ENCODE measurements at regions not wholly inside any gene's neighbourhood (a gene's known extent, or its start where the extent isn't known, plus 50 kb on each side); places are given as distances from the start of the nearest gene placed in this dataset.
"Not testable (repeated sequence)": the region's sequence is repeated elsewhere in the genome, so short reads cannot be mapped to it uniquely, and the experiment has no call there.

GRCh38 chr5:112534067-112534583, 115.0 kb upstream of the EPB41L4A start:
- DNase-seq (ENCODE audit: low read depth in 3 of 3) = no peak

GRCh38 chr5:112534611-112535255, 115.7 kb upstream of the EPB41L4A start:
- no peak for DNase-seq (ENCODE audit: low read depth in 3 of 3)

GRCh38 chr5:112535356-112535755, 116.3 kb upstream of the EPB41L4A start:
- DNase-seq (ENCODE audit: low read depth in 3 of 3) = no peak

GRCh38 chr5:112544558-112544957, 125.5 kb upstream of the EPB41L4A start:
- DNase-seq (ENCODE audit: low read depth in 3 of 3) = not testable (repeated sequence)

GRCh38 chr5:112546946-112547592, 128.0 kb upstream of the EPB41L4A start:
- DNase-seq (ENCODE audit: low read depth in 3 of 3) = no peak

- DNase-seq (ENCODE audit: low read depth in 3 of 3) = no peak
These were observed 129.3 kb upstream of the EPB41L4A start for GRCh38 chr5:112548246-112548881.

- DNase-seq (ENCODE audit: low read depth in 3 of 3) = no peak
These were observed 130.1 kb upstream of the EPB41L4A start for GRCh38 chr5:112549127-112549526.

- DNase-seq (ENCODE audit: low read depth in 3 of 3) = no peak
These were observed 130.6 kb upstream of the EPB41L4A start for GRCh38 chr5:112549605-112550166.

- peak in 1 of 3 experiments; percentile 2 for DNase-seq (ENCODE audit: low read depth in 3 of 3)
These were observed 132.4 kb upstream of the EPB41L4A start for GRCh38 chr5:112551419-112552032.

- DNase-seq (ENCODE audit: low read depth in 3 of 3) = no peak
These were observed 133.1 kb upstream of the EPB41L4A start for GRCh38 chr5:112552216-112552615.

GRCh38 chr5:112552791-112553190, 133.7 kb upstream of the EPB41L4A start:
- no peak for DNase-seq (ENCODE audit: low read depth in 3 of 3)

GRCh38 chr5:112554101-112554977, 135.3 kb upstream of the EPB41L4A start:
- DNase-seq (ENCODE audit: low read depth in 3 of 3) = no peak

GRCh38 chr5:112555197-112555596, 136.1 kb upstream of the EPB41L4A start:
- no peak for DNase-seq (ENCODE audit: low read depth in 3 of 3)

- DNase-seq (ENCODE audit: low read depth in 3 of 3) = no peak
These were observed 136.6 kb upstream of the EPB41L4A start for GRCh38 chr5:112555691-112556090.

- DNase-seq (ENCODE audit: low read depth in 3 of 3) = not testable (repeated sequence)
These were observed 140.4 kb upstream of the EPB41L4A start for GRCh38 chr5:112559501-112559900.

GRCh38 chr5:112560371-112560770, 141.3 kb upstream of the EPB41L4A start:
- no peak for DNase-seq (ENCODE audit: low read depth in 3 of 3)

GRCh38 chr5:112563169-112563826, 144.2 kb upstream of the EPB41L4A start:
- no peak for DNase-seq (ENCODE audit: low read depth in 3 of 3)

- no peak for DNase-seq (ENCODE audit: low read depth in 3 of 3)
These were observed 147.2 kb upstream of the EPB41L4A start for GRCh38 chr5:112566251-112566650.

- DNase-seq (ENCODE audit: low read depth in 3 of 3) = no peak
These were observed 150.5 kb upstream of the EPB41L4A start for GRCh38 chr5:112569596-112569995.

GRCh38 chr5:112570708-112571444, 151.8 kb upstream of the EPB41L4A start:
- no peak for DNase-seq (ENCODE audit: low read depth in 3 of 3)

All from stimulated activated CD4-positive, alpha-beta T cell treated with anti-CD3 and anti-CD28 coated beads, TNF-alpha, amount 100 ng/mL, for 4 hours (primary cell).